22Rv1 (cell line): ENCODE measurements at regions not wholly inside any gene's neighbourhood (a gene's known extent, or its start where the extent isn't known, plus 50 kb on each side); places are given as distances from the start of the nearest gene placed in this dataset.

ENCODE experiments used
- ZFX ChIP-seq: fragments of 450-650 bp; IDR thresholded peaks from 2 replicates; pipeline ENCODE4 v1.6.1; 2017; ENCODE audit warnings: antibody characterized with exemption, borderline replicate concordance
- TF ChIP-seq, protein P1 (sequence below): fragments of 450-650 bp; IDR thresholded peaks from 2 replicates; pipeline ENCODE4 v1.5.1; 2017; ENCODE audit warnings: mild to moderate bottlenecking

DNA sequence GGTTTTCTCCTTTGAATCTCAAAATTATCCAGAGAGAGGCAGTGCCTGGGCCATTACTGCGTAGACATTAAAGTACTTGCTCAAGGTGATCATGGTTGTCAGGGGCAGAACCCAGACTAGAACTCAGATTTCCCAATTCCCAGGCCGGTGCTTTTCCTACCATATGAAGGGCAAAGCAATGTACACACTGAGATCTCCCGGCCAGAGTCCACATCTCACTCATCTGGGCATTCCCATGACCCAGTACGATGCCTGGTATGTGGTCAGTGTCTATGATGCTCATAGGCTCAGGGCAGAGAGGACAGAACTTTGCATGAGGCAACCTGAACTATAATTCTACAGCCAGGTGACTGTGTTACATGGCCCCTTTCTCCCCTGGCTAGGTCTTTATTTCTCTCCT is 531.4 kb downstream of the TDRD15 start:
- TF ChIP-seq, protein P1, sequence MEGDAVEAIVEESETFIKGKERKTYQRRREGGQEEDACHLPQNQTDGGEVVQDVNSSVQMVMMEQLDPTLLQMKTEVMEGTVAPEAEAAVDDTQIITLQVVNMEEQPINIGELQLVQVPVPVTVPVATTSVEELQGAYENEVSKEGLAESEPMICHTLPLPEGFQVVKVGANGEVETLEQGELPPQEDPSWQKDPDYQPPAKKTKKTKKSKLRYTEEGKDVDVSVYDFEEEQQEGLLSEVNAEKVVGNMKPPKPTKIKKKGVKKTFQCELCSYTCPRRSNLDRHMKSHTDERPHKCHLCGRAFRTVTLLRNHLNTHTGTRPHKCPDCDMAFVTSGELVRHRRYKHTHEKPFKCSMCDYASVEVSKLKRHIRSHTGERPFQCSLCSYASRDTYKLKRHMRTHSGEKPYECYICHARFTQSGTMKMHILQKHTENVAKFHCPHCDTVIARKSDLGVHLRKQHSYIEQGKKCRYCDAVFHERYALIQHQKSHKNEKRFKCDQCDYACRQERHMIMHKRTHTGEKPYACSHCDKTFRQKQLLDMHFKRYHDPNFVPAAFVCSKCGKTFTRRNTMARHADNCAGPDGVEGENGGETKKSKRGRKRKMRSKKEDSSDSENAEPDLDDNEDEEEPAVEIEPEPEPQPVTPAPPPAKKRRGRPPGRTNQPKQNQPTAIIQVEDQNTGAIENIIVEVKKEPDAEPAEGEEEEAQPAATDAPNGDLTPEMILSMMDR = no peak
- TF ChIP-seq ZFX = no peak
